GM12878 (cell line): ENCODE measurements at regions not wholly inside any gene's neighbourhood (a gene's known extent, or its start where the extent isn't known, plus 50 kb on each side); places are given as distances from the start of the nearest gene placed in this dataset.

Source experiments
- ATAC-seq: fragments of 200-7000 bp; cut with Tn5 transposase; 3 replicates; pipeline ENCODE4 v1.9.1; 2020; ENCODE audit warnings: mild to moderate bottlenecking, moderate library complexity
- BruUV-seq: library from RNA; stranded (reverse); fragments of 400-500 nt; replicated peaks from 2 replicates; lab custom pipeline; 2021; lab: Mats Ljungman, UMichigan
- CTCF ChIA-PET: fragments of 300-600 bp; sonication (Branson Sonifier 250); formaldehyde crosslinking; extraction: SDS; loops from one replicate; lab custom pipeline; 2021; ENCODE audit warnings: inconsistent platforms; lab: Yijun Ruan, JAX
- POLR2A ChIA-PET: fragments of 350-600 bp; formaldehyde crosslinking; extraction: SDS; loops from one replicate; lab custom pipeline; 2021; ENCODE audit warnings: inconsistent platforms; lab: Charles Lee
- RAD21 ChIA-PET: fragments of 300-600 bp; sonication (Branson Sonifier 250); formaldehyde crosslinking; loops from one replicate; lab custom pipeline; 2023; ENCODE audit warnings: antibody characterized with exemption; ENCODE audit not compliant: unreplicated experiment; lab: Charles Lee
- SMC1A ChIA-PET: fragments of 300-600 bp; sonication (Branson Sonifier 250); formaldehyde crosslinking; loops from one replicate; lab custom pipeline; 2023; ENCODE audit not compliant: unreplicated experiment, uncharacterized antibody; lab: Charles Lee
- DNase-seq: peaks from one replicate; pipeline ENCODE4 v3.0.0-alpha.2; 2011; ENCODE audit warnings: low read depth, low spot score
- FAIRE-seq: peaks from 3 replicates; lab custom pipeline; 2011; peaks lifted over from hg19 to GRCh38; lab: Jason Lieb, UNC
- H2AFZ ChIP-seq: 2 replicates; pipeline ENCODE4 v1.6.0; 2011; ENCODE audit warnings: low read depth, low read length, control low read depth; ENCODE audit not compliant: control insufficient read depth
- H3K27ac ChIP-seq: 2 replicates; pipeline ENCODE4 v1.5.1; 2011; ENCODE audit warnings: control low read depth; ENCODE audit not compliant: control insufficient read depth, insufficient read depth
- H3K27me3 ChIP-seq, 2 experiments: replicated peaks in 1 of 2; 2 replicates each; pipeline versions ENCODE4 v1.6.0 to v1.6.1; 2011; ENCODE audit warnings: low read length in 1 of 2; ENCODE audit not compliant: control insufficient read depth in 2 of 2, insufficient read depth in 2 of 2
- H3K36me3 ChIP-seq, 2 experiments: 2 replicates each; pipeline ENCODE4 v1.5.1; 2011; ENCODE audit warnings: low read length in 1 of 2; ENCODE audit not compliant: control insufficient read depth in 2 of 2, insufficient read depth in 2 of 2
- H3K4me1 ChIP-seq: 2 replicates; pipeline ENCODE4 v1.6.1; 2011; ENCODE audit warnings: mild to moderate bottlenecking, low read length, moderate library complexity, mixed read lengths; ENCODE audit not compliant: control insufficient read depth, insufficient read depth
- H3K4me2 ChIP-seq: 2 replicates; pipeline ENCODE4 v1.6.0; 2011; ENCODE audit warnings: control low read depth; ENCODE audit not compliant: control insufficient read depth, insufficient read depth
- H3K4me3 ChIP-seq: fragments of 200-600 bp; sonication (generic); 2 replicates; pipeline ENCODE4 v1.5.1; 2016
- H3K79me2 ChIP-seq: 2 replicates; pipeline ENCODE4 v1.6.0; 2011; ENCODE audit warnings: low read length; ENCODE audit not compliant: control insufficient read depth, insufficient read depth
- H3K9ac ChIP-seq: 2 replicates; pipeline ENCODE4 v1.8.0; 2011; ENCODE audit warnings: low read length, control low read depth, mixed read lengths; ENCODE audit not compliant: control insufficient read depth, insufficient read depth
- H3K9me3 ChIP-seq: replicated peaks from 3 replicates; pipeline ENCODE4 v1.5.1; 2011; ENCODE audit warnings: mild to moderate bottlenecking, low read length; ENCODE audit not compliant: control insufficient read depth, insufficient read depth
- H4K20me1 ChIP-seq: 2 replicates; pipeline ENCODE4 v1.6.0; 2011; ENCODE audit not compliant: control insufficient read depth, insufficient read depth
- BACH1 ChIP-seq: fragments of 450-650 bp; IDR thresholded peaks from 2 replicates; pipeline ENCODE4 v1.6.1; 2017; ENCODE audit warnings: mild to moderate bottlenecking, borderline replicate concordance
- E4F1 ChIP-seq: fragments of 450-650 bp; IDR thresholded peaks from 2 replicates; pipeline ENCODE4 v1.6.1; 2018; ENCODE audit warnings: borderline replicate concordance, mild to moderate bottlenecking; ENCODE audit not compliant: partially characterized antibody
- GABPA ChIP-seq: IDR thresholded peaks from 2 replicates; pipeline ENCODE4 v1.6.1; 2014; ENCODE audit warnings: antibody characterized with exemption, low read depth, mild to moderate bottlenecking, inconsistent platforms
- MTA3 ChIP-seq: IDR thresholded peaks from 2 replicates; pipeline ENCODE4 v1.6.1; 2012; ENCODE audit warnings: low read length, inconsistent platforms, borderline replicate concordance
- NFYA ChIP-seq: IDR thresholded peaks from 2 replicates; pipeline ENCODE4 v1.6.1; 2011; ENCODE audit warnings: low read depth, mild to moderate bottlenecking, low read length, improper control_type of control experiment, borderline replicate concordance
- RUNX3 ChIP-seq: IDR thresholded peaks from 2 replicates; pipeline ENCODE4 v1.6.1; 2012; ENCODE audit warnings: low read length, inconsistent platforms
- in situ Hi-C: fragments of 300-500 bp; cut with MboI; formaldehyde crosslinking; loops from 9 replicates; pipeline ENCODE4 v1.14.3; 2018; ENCODE audit warnings: mixed read lengths
- intact Hi-C: fragments of 100-400 bp; cut with micrococcal nuclease; formaldehyde crosslinking; loops from one replicate; pipeline ENCODE4 v1.14.2; 2022; ENCODE audit not compliant: unreplicated experiment
- TF ChIP-seq, protein P1 (sequence below): fragments of 450-650 bp; IDR thresholded peaks from 2 replicates; pipeline ENCODE4 v1.6.1; 2017; ENCODE audit warnings: antibody characterized with exemption, mild to moderate bottlenecking, moderate library complexity

- FAIRE-seq (no peak), DNase-seq (no peak), ATAC-seq (no peak)
- H3K9me3 ChIP-seq: no peaks in the 10 kb centered on the region
- no peak overlapping the region for H3K4me3 ChIP-seq
- no peak overlapping the region for H3K4me2 ChIP-seq
- ChIA-PET CTCF (interaction anchor here (0.9 kb wide), 1 partner anchor 222 kb away, joined by 3 read pairs; no protein-coding TSS in a partner anchor), RAD21 (no interaction called here), POLR2A (interaction anchor here (0.6 to 1.1 kb wide), 3 partner anchors 10 to 220 kb away, joined by 3 read pairs; no protein-coding TSS in a partner anchor), SMC1A (interaction anchor here (0.6 to 1.5 kb wide), 2 partner anchors 16 to 295 kb away, joined by 3 to 5 read pairs; no protein-coding TSS in a partner anchor)
- no peaks in the 10 kb centered on the region for H3K79me2 ChIP-seq
- peaks cover 4% of the 10 kb centered on the region; the same call in 1 of the 2 replicates for H3K4me1 ChIP-seq
- H3K36me3 ChIP-seq: no peaks in the 10 kb centered on the region
- in situ Hi-C loops: no loop called here
- no peaks in the 10 kb centered on the region for H4K20me1 ChIP-seq
- intact Hi-C loops: loop anchor here (5.0 to 10.0 kb wide), 2 partner anchors 102 to 195 kb away; partner anchors contain the start of gene CCT4
- TF ChIP-seq NFYA (no peak), GABPA (no peak), MTA3 (no peak), E4F1 (no peak), BACH1 (no peak), RUNX3 (no peak)
- TF ChIP-seq, protein P1, sequence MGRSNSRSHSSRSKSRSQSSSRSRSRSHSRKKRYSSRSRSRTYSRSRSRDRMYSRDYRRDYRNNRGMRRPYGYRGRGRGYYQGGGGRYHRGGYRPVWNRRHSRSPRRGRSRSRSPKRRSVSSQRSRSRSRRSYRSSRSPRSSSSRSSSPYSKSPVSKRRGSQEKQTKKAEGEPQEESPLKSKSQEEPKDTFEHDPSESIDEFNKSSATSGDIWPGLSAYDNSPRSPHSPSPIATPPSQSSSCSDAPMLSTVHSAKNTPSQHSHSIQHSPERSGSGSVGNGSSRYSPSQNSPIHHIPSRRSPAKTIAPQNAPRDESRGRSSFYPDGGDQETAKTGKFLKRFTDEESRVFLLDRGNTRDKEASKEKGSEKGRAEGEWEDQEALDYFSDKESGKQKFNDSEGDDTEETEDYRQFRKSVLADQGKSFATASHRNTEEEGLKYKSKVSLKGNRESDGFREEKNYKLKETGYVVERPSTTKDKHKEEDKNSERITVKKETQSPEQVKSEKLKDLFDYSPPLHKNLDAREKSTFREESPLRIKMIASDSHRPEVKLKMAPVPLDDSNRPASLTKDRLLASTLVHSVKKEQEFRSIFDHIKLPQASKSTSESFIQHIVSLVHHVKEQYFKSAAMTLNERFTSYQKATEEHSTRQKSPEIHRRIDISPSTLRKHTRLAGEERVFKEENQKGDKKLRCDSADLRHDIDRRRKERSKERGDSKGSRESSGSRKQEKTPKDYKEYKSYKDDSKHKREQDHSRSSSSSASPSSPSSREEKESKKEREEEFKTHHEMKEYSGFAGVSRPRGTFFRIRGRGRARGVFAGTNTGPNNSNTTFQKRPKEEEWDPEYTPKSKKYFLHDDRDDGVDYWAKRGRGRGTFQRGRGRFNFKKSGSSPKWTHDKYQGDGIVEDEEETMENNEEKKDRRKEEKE: no peak
- no peak overlapping the region for H2AFZ ChIP-seq
- no TSS peak for BruUV-seq
- H3K27ac ChIP-seq: no peak overlapping the region
- H3K9ac ChIP-seq: no peak overlapping the region
- no peaks in the 10 kb centered on the region for H3K27me3 ChIP-seq
Observed at GRCh38 chr2:61690078-61690596, 152.0 kb upstream of the XPO1 start.
